ENCODE measurements at regions not wholly inside any gene's neighbourhood (a gene's known extent, or its start where the extent isn't known, plus 50 kb on each side); places are given as distances from the start of the nearest gene placed in this dataset.
"Not testable (repeated sequence)": the region's sequence is repeated elsewhere in the genome, so short reads cannot be mapped to it uniquely, and the experiment has no call there.

DNA sequence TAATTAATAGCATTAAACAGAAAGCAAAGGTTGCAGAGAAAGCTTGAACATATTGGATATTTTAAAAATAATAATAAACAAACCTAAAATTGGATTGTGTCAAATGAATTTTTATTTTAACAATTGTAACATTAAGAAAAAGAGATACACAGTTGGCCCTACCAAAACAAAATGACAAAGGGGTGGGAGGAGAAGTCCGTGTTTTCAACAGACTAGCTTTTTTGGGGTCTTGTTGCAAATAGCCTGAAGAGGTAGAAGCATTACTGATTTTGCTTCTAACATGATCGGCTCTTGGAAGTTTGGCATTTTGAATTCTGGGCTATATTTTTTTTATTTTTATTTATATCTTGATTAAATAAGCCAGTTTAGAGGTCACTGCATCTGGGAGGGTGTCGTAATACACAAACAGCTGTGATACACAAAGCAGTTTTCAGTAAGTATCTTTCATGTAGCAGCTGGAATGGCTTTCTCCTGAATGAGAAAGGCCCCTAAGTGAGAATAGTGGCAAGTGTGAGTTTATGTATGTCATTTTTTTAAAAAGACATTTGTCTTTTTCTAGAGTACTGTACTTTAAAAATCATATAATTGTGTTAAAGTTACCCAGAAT is 85.5 kb upstream of the ZNF217 start:
- WGBS, 2 experiments, result 60 to 65% methylated on average over 2 to 3 of the region's 3 CpGs
- no peak overlapping the region for H3K27ac ChIP-seq (ENCODE audit: insufficient read depth, low read depth, low read length, poor library complexity, severe bottlenecking)

DNA sequence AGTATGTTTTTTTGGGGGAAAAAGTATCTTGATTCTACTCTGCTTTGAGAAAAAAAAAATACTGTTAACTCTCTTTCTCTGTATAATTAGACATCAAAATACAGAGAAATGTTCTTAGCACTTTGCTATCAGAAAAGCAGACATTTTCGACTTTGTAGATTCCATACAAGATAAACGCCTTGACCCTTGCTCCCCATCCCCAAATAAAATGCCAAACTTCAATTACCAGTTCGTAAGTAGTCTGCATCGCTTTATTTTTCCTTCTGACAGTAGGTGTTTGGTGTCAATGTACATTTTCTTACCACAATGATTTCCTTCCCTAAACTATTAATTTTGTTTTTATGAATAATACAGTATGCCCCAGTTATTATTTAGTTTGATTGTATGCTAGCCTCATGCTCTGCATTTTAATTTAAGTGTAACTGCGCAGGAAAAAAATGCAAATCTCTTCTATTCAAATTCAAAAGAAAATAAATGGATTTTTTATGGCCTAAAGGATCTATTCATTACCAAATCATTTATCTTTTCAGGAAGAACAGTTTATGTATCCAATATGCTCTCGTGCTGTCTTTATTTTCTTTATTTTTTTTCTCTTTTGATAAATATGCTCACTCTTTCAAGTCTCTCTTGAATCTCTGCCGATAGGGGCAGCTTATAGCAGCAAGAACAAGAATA is 84.8 kb upstream of the ZNF217 start:
- Histone ChIP-seq H3K4me1 (ENCODE audit: control insufficient read depth, insufficient read depth, low read length) (peaks cover 32% of the 10 kb centered on the region), H3K27ac (ENCODE audit: insufficient read depth, low read depth, low read length, poor library complexity, severe bottlenecking) (peak overlapping the region; percentile 40), H3K9me3 (ENCODE audit: control insufficient read depth, low read length) (no peaks in the 10 kb centered on the region), H3K27me3 (ENCODE audit: control insufficient read depth, insufficient read depth, low read length, poor library complexity, severe bottlenecking) (no peaks in the 10 kb centered on the region), H3K4me3 (ENCODE audit: insufficient read depth, low read depth, low read length) (no peak overlapping the region), H3K36me3 (ENCODE audit: control insufficient read depth, insufficient read depth, low read length) (no peaks in the 10 kb centered on the region)
- WGBS, 2 experiments, result 87 to 89% methylated on average over 3 to 6 of the region's 7 CpGs

More for the DNA sequence above, 85.5 kb upstream of the ZNF217 start:
- Histone ChIP-seq H3K4me3 (ENCODE audit: insufficient read depth, low read depth, low read length) (no peak overlapping the region), H3K36me3 (ENCODE audit: control insufficient read depth, insufficient read depth, low read length) (no peaks in the 10 kb centered on the region), H3K9me3 (ENCODE audit: control insufficient read depth, low read length) (no peaks in the 10 kb centered on the region), H3K4me1 (ENCODE audit: control insufficient read depth, insufficient read depth, low read length) (peaks cover 32% of the 10 kb centered on the region), H3K27me3 (ENCODE audit: control insufficient read depth, insufficient read depth, low read length, poor library complexity, severe bottlenecking) (no peaks in the 10 kb centered on the region)

DNA sequence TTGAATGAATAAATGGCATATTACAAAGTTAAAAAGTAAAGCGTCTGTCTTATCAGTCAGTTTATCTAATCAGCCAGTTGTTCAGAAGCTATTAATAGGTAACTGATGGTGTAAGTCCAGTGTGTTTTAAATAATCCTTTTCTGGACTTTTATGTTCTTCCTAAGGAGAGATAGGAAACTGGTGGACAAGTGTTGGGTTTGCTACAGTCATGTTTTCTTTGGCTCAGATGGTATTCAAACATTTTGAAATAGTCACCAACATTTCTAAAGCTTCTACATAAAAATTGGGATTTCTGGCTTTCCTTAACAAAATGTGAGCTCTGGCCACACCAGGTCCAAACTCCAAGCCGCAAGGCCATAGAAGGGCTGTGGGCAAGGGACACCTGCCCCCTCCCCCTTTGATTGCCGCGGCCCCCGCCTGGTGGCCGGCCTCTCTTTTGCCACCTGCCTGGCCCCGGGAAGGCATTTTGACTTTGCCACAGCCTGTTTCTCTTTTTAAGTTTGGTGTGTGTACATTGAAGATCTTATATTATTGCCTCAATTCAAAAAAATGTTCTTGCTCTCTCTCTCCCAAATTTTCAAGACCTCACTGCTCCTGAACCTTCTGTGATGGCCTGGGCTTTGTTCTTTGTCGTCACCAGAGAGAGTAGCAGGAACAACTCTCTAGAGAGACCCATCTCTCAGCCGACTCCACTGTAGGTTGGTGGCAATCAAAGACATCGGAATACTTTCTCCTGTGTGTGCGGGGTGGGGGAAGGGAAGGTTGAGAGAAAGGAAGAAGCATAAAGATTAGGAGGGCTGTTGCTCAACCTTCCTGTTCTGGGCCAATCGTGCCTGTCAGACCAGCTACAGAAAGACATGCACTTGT is 84.0 kb upstream of the ZNF217 start:
- no peak overlapping the region for H3K4me3 ChIP-seq (ENCODE audit: insufficient read depth, low read depth, low read length)
- no peaks in the 10 kb centered on the region for H3K9me3 ChIP-seq (ENCODE audit: control insufficient read depth, low read length)
- H3K27ac ChIP-seq (ENCODE audit: insufficient read depth, low read depth, low read length, poor library complexity, severe bottlenecking), result peak overlapping the region; percentile 40
- H3K36me3 ChIP-seq (ENCODE audit: control insufficient read depth, insufficient read depth, low read length), result no peaks in the 10 kb centered on the region
- H3K4me1 ChIP-seq (ENCODE audit: control insufficient read depth, insufficient read depth, low read length), result peaks cover 32% of the 10 kb centered on the region
- 43% methylated on average over 10 to 12 of the region's 12 CpGs for WGBS, 2 experiments
- no peaks in the 10 kb centered on the region for H3K27me3 ChIP-seq (ENCODE audit: control insufficient read depth, insufficient read depth, low read length, poor library complexity, severe bottlenecking)

DNA sequence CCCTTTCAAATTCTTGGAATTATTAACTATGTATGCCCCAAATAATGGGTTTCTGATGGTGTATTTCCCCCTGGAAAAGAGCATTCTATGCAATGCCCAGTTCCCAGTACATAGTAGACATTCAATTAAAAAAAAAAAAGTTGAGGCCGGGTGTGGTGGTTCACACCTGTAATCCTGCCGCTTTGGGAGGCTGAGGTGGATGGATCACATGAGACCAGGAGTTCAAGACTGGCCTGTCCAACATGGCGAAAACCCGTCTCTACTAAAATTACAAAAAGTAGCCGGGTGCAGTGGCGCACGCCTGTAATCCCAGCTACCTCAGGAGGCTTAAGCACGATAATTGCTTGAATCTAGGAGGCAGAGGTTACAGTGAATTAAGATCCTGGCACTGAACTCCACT is 83.3 kb upstream of the ZNF217 start:
- WGBS, 2 experiments, result 92 to 96% methylated on average over 8 of the region's 8 CpGs
- Histone ChIP-seq H3K27ac (ENCODE audit: insufficient read depth, low read depth, low read length, poor library complexity, severe bottlenecking) (no peak overlapping the region), H3K4me3 (ENCODE audit: insufficient read depth, low read depth, low read length) (no peak overlapping the region), H3K27me3 (ENCODE audit: control insufficient read depth, insufficient read depth, low read length, poor library complexity, severe bottlenecking) (no peaks in the 10 kb centered on the region), H3K9me3 (ENCODE audit: control insufficient read depth, low read length) (no peaks in the 10 kb centered on the region), H3K4me1 (ENCODE audit: control insufficient read depth, insufficient read depth, low read length) (peaks cover 32% of the 10 kb centered on the region), H3K36me3 (ENCODE audit: control insufficient read depth, insufficient read depth, low read length) (no peaks in the 10 kb centered on the region)

DNA sequence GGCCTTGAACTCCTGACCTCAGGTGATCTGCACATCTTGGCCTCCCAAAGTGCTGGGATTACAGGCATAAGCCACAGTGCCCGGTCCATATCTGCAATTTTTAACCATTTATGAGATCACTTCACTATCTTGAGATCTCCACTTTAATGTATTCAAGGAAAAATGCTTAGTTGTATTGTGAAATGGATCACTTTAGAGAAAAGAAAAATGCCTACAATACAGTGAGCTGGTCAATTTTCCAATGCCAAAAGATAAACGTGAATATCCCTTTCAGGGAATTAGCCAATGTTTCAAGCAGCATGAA is 82.8 kb upstream of the ZNF217 start:
- Histone ChIP-seq H3K4me1 (ENCODE audit: control insufficient read depth, insufficient read depth, low read length) (peaks cover 32% of the 10 kb centered on the region), H3K4me3 (ENCODE audit: insufficient read depth, low read depth, low read length) (no peak overlapping the region), H3K36me3 (ENCODE audit: control insufficient read depth, insufficient read depth, low read length) (no peaks in the 10 kb centered on the region), H3K9me3 (ENCODE audit: control insufficient read depth, low read length) (no peaks in the 10 kb centered on the region), H3K27ac (ENCODE audit: insufficient read depth, low read depth, low read length, poor library complexity, severe bottlenecking) (no peak overlapping the region), H3K27me3 (ENCODE audit: control insufficient read depth, insufficient read depth, low read length, poor library complexity, severe bottlenecking) (no peaks in the 10 kb centered on the region)
- WGBS, 2 experiments, result 89 to 98% methylated on average over 2 of the region's 2 CpGs

DNA sequence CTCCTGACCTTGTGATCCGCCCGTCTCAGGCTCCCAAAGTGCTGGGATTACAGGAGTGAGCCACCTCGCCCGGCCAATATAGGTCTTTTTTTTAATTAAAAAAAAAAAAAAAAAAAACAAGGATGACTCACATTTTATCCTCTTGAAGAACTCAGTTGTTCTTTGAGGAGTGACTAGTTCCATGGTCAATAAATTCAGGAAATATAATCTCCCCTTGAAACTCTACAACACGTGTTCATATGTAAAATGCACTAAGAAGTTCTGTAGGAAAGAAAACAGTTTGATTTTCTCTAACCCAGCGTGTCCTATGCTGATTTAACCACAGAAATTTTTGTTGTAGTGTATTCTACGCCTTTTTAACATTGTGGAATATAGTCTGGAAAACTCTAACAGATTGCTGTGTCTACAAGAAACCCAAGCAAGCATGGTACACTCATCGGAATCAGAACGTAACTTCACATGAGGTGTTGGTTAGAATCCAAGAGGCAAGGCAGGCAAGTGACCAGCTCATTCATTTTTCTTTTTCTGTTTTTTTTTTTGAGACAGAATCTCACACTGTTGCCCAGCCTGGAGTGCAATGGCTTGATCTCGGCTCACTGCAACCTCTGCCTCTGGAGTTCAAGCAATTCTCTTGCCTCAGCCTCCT is 79.0 kb upstream of the ZNF217 start:
- Histone ChIP-seq H3K27me3 (ENCODE audit: control insufficient read depth, insufficient read depth, low read length, poor library complexity, severe bottlenecking) (no peaks in the 10 kb centered on the region), H3K4me3 (ENCODE audit: insufficient read depth, low read depth, low read length) (no peak overlapping the region), H3K9me3 (ENCODE audit: control insufficient read depth, low read length) (no peaks in the 10 kb centered on the region), H3K36me3 (ENCODE audit: control insufficient read depth, insufficient read depth, low read length) (no peaks in the 10 kb centered on the region), H3K27ac (ENCODE audit: insufficient read depth, low read depth, low read length, poor library complexity, severe bottlenecking) (no peak overlapping the region), H3K4me1 (ENCODE audit: control insufficient read depth, insufficient read depth, low read length) (peaks cover 4% of the 10 kb centered on the region)
- WGBS, 2 experiments, result 93 to 96% methylated on average over 7 to 8 of the region's 10 CpGs

DNA sequence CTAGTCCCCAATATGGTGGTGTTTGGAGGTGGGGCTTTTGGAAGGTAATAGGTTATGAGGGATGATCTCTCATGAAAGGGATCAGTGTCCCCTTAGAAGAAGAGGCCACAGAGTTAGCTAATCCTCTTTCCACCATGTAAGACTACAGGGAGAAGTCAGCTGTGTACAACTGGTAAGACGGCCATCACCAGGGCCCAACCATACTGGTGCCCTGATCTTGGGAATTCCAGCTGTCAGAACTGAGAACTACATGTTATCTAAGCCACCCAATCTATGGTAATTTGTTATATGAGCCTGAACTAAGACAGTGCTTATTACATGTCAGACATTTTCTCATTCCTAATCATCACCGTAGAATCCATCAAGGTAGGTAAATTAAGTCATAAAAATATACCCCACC is 77.7 kb upstream of the ZNF217 start:
- Histone ChIP-seq H3K27me3 (ENCODE audit: control insufficient read depth, insufficient read depth, low read length, poor library complexity, severe bottlenecking) (no peaks in the 10 kb centered on the region), H3K4me3 (ENCODE audit: insufficient read depth, low read depth, low read length) (no peak overlapping the region), H3K9me3 (ENCODE audit: control insufficient read depth, low read length) (no peaks in the 10 kb centered on the region), H3K27ac (ENCODE audit: insufficient read depth, low read depth, low read length, poor library complexity, severe bottlenecking) (no peak overlapping the region), H3K4me1 (ENCODE audit: control insufficient read depth, insufficient read depth, low read length) (no peaks in the 10 kb centered on the region), H3K36me3 (ENCODE audit: control insufficient read depth, insufficient read depth, low read length) (no peaks in the 10 kb centered on the region)
- 86 to 100% methylated on average over 2 of the region's 2 CpGs for WGBS, 2 experiments

DNA sequence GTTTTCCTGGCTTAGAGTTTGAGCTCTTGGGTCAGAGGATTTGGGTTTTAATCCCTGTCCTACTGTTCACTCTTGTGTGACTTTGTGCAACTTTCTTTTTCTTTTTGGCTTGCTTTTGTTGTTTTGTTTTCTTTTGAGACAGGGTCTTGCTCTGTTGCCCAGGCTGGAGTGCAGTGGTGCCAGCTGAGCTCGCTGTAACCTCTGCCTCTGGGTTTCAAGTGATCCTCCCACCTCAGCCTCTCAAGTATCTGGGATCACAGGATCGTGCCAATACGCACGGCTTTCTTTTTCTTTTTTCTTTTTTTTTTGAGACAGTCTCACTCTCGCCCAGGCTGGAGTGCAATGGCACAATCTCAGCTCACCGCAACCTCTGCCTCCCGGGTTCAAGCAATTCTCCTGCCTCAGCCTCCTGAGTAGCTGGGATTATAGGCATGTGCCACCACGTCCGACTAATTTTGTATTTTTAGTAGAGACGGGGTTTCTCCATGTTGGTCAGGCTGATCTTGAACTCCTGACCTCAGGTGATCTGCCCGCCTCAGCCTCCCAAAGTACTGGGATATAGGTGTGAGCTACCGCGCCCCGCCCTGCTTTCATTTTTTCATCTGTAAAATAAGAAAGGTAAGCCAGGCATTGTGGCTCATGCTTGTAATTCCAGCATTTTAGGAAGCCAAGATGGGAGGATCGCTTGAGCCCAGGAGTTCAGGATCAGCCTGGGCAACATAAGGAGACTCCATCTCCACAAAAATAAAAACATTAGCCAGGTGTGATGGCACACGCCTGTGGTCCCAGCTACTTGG is 76.1 kb upstream of the ZNF217 start:
- H3K4me1 ChIP-seq (ENCODE audit: control insufficient read depth, insufficient read depth, low read length); H3K36me3 ChIP-seq (ENCODE audit: control insufficient read depth, insufficient read depth, low read length); H3K4me3 ChIP-seq (ENCODE audit: insufficient read depth, low read depth, low read length); H3K9me3 ChIP-seq (ENCODE audit: control insufficient read depth, low read length); H3K27me3 ChIP-seq (ENCODE audit: control insufficient read depth, insufficient read depth, low read length, poor library complexity, severe bottlenecking): not testable (repeated sequence)
- peak overlapping the region; percentile 26 for H3K27ac ChIP-seq (ENCODE audit: insufficient read depth, low read depth, low read length, poor library complexity, severe bottlenecking)
- 93 to 94% methylated on average over 16 of the region's 16 CpGs for WGBS, 2 experiments

GRCh38 chr20:53668992-53669391 is 75.4 kb upstream of the ZNF217 start:
- H3K4me1 ChIP-seq (ENCODE audit: control insufficient read depth, insufficient read depth, low read length), result no peaks in the 10 kb centered on the region
- H3K9me3 ChIP-seq (ENCODE audit: control insufficient read depth, low read length), result no peaks in the 10 kb centered on the region
- 85 to 91% methylated on average over 9 of the region's 9 CpGs for WGBS, 2 experiments
- H3K27me3 ChIP-seq (ENCODE audit: control insufficient read depth, insufficient read depth, low read length, poor library complexity, severe bottlenecking), result no peaks in the 10 kb centered on the region
- H3K4me3 ChIP-seq (ENCODE audit: insufficient read depth, low read depth, low read length), result no peak overlapping the region
- H3K27ac ChIP-seq (ENCODE audit: insufficient read depth, low read depth, low read length, poor library complexity, severe bottlenecking), result no peak overlapping the region
- no peaks in the 10 kb centered on the region for H3K36me3 ChIP-seq (ENCODE audit: control insufficient read depth, insufficient read depth, low read length)
